Right lobe of liver (tissue), 6 donors: ENCODE measurements at regions not wholly inside any gene's neighbourhood (a gene's known extent, or its start where the extent isn't known, plus 50 kb on each side); places are given as distances from the start of the nearest gene placed in this dataset.

Source experiments
- ATAC-seq, 4 donors: fragments of 200-7000 bp; cut with Tn5 transposase; one replicate each; pipeline ENCODE4 v1.9.1; 2020; ENCODE audit warnings: mild to moderate bottlenecking in 4 of 4, moderate library complexity in 4 of 4
- DNase-seq, 3 donors: peaks; one replicate each; pipeline ENCODE4 v3.0.0-alpha.2; 2020
- H3K27ac ChIP-seq, 3 donors: fragments of 200-600 bp; one replicate each; pipeline ENCODE4 v1.8.0; 2022
- H3K27me3 ChIP-seq, 2 donors: fragments of 200-600 bp; one replicate each; pipeline ENCODE4 v1.8.0; 2022
- H3K36me3 ChIP-seq, 4 donors: fragments of 200-600 bp; sonication (generic) in 1 of 4; one replicate each; pipeline versions ENCODE4 v1.5.1 to v1.8.0; 2017 to 2022; ENCODE audit warnings: control low read depth in 1 of 4
- H3K4me1 ChIP-seq, 4 donors: fragments of 200-600 bp; sonication (generic) in 1 of 4; one replicate each; pipeline versions ENCODE4 v1.5.1 to v1.8.0; 2017 to 2022; ENCODE audit warnings: control low read depth in 1 of 4
- H3K4me3 ChIP-seq, 3 donors: fragments of 200-600 bp; one replicate each; pipeline ENCODE4 v1.8.0; 2022
- H3K9me3 ChIP-seq, 4 donors: fragments of 200-600 bp; sonication (generic) in 1 of 4; one replicate each; pipeline versions ENCODE4 v1.5.1 to v1.8.0; 2017 to 2022; ENCODE audit warnings: control low read depth in 1 of 4
- POLR2A ChIP-seq: fragments of 450-650 bp; IDR thresholded peaks from one replicate; pipeline ENCODE4 v1.6.1; 2017; ENCODE audit warnings: antibody characterized with exemption, mild to moderate bottlenecking
- WGBS: methylation state at CpG from one replicate; pipeline ENCODE4 v1.1.6; 2018; ENCODE audit warnings: low coverage, low lambda C conversion rate; ENCODE audit not compliant: insufficient coverage; ENCODE audit errors: missing lambda C conversion rate; 5-methylcytosine and 5-hydroxymethylcytosine counted together
- intact Hi-C, 2 donors: fragments of 100-400 bp; cut with DNase I; formaldehyde crosslinking; loops; one replicate each; pipeline versions ENCODE4 v1.11.2 to v1.14.1; 2022
- TF ChIP-seq, protein P1 (sequence below), 4 donors: fragments of 200-600 bp in 3 of 4; fragments of 450-650 bp in 1 of 4; IDR thresholded peaks; one replicate each; pipeline versions ENCODE4 v1.5.1 to v1.8.0; 2016 to 2022; ENCODE audit warnings: antibody characterized with exemption in 4 of 4, mild to moderate bottlenecking in 2 of 4
- donor health status: DM: no; HTN: yes; CAD: no.
- donor health status: DM: no; HTN: no; CAD: no.
- donor health status: DM: no; HTN: no; CAD: no.
- donor health status: DM: no; HTN: yes; CAD: no.
- donor health status: DM: no; HTN: yes; CAD: no.

- Histone ChIP-seq H3K27ac (no peak overlapping the region), H3K36me3 (no peaks in the 10 kb centered on the region), H3K27me3 (no peaks in the 10 kb centered on the region), H3K4me1 (no peaks in the 10 kb centered on the region), H3K4me3 (no peak overlapping the region), H3K9me3 (no peaks in the 10 kb centered on the region)
- ATAC-seq (no peak), DNase-seq (no peak)
- 86% methylated on average over 2 of the region's 2 CpGs for WGBS
- intact Hi-C loops, result no loop called here
- TF ChIP-seq, protein P1, sequence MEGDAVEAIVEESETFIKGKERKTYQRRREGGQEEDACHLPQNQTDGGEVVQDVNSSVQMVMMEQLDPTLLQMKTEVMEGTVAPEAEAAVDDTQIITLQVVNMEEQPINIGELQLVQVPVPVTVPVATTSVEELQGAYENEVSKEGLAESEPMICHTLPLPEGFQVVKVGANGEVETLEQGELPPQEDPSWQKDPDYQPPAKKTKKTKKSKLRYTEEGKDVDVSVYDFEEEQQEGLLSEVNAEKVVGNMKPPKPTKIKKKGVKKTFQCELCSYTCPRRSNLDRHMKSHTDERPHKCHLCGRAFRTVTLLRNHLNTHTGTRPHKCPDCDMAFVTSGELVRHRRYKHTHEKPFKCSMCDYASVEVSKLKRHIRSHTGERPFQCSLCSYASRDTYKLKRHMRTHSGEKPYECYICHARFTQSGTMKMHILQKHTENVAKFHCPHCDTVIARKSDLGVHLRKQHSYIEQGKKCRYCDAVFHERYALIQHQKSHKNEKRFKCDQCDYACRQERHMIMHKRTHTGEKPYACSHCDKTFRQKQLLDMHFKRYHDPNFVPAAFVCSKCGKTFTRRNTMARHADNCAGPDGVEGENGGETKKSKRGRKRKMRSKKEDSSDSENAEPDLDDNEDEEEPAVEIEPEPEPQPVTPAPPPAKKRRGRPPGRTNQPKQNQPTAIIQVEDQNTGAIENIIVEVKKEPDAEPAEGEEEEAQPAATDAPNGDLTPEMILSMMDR (IDR thresholded peaks at IDR 0.05), result no peak
- TF ChIP-seq POLR2A, result no peak
Observed at GRCh38 chr11:120041625-120042024, 96.3 kb downstream of the TRIM29 start.

GRCh38 chr11:120040151-120040840 is 97.6 kb downstream of the TRIM29 start:
- ATAC-seq (no peak), DNase-seq (no peak)
- Histone ChIP-seq H3K9me3 (no peaks in the 10 kb centered on the region), H3K4me3 (no peak overlapping the region), H3K36me3 (no peaks in the 10 kb centered on the region), H3K4me1 (no peaks in the 10 kb centered on the region), H3K27me3 (no peaks in the 10 kb centered on the region), H3K27ac (no peak overlapping the region)
- TF ChIP-seq, protein P1 (IDR thresholded peaks at IDR 0.05), result no peak
- TF ChIP-seq POLR2A, result no peak
- 57% methylated on average over 4 of the region's 6 CpGs for WGBS
- intact Hi-C loops, result no loop called here

GRCh38 chr11:120039039-120039438 is 98.9 kb downstream of the TRIM29 start:
- Histone ChIP-seq H3K4me1 (no peaks in the 10 kb centered on the region), H3K36me3 (no peaks in the 10 kb centered on the region), H3K27me3 (no peaks in the 10 kb centered on the region), H3K4me3 (no peak overlapping the region), H3K27ac (no peak overlapping the region), H3K9me3 (no peaks in the 10 kb centered on the region)
- no peak for ATAC-seq
- 100% methylated on average over 1 of the region's 1 CpG for WGBS
- intact Hi-C loops, result no loop called here
- no peak for TF ChIP-seq POLR2A
- TF ChIP-seq, protein P1 (IDR thresholded peaks at IDR 0.05), result no peak
- no peak for DNase-seq

DNA sequence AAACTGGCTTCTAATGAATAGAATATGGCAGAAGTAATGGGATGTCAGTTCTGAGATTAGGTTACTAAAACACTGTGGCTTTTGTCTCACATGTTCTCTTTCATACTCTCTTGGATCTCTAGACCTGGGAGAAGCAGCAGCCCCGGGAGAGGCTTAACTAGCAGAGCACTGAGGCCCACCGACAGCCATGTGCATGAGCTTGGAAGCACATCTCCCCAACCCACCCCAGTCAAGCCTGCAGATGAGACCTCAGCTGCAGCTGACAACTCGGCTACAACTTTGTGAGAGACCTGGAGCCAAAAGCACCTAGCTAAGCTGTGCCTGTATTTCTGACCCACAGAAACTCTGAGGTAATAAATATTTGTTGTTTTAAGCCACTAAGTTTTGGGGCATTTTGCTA is 100.8 kb downstream of the TRIM29 start:
- no peaks in the 10 kb centered on the region for H3K9me3 ChIP-seq
- no peak for DNase-seq
- no peaks in the 10 kb centered on the region for H3K36me3 ChIP-seq
- H3K4me3 ChIP-seq, result no peak overlapping the region
- no peaks in the 10 kb centered on the region for H3K27me3 ChIP-seq
- no peaks in the 10 kb centered on the region for H3K4me1 ChIP-seq
- intact Hi-C loops, result no loop called here
- 53% methylated on average over 2 of the region's 3 CpGs for WGBS
- no peak overlapping the region for H3K27ac ChIP-seq
- no peak for TF ChIP-seq POLR2A
- TF ChIP-seq, protein P1 (IDR thresholded peaks at IDR 0.05), result no peak
- ATAC-seq, result no peak
